DMS114 treated with DMSO at 0.1 percent for 48 hours (cell line): ENCODE measurements at regions not wholly inside any gene's neighbourhood (a gene's known extent, or its start where the extent isn't known, plus 50 kb on each side); places are given as distances from the start of the nearest gene placed in this dataset.

ENCODE experiments used
- DNase-seq: peaks from one replicate; lab custom pipeline; 2025; ENCODE audit not compliant: unreplicated experiment; lab: John Stamatoyannopoulos, UW

DNA sequence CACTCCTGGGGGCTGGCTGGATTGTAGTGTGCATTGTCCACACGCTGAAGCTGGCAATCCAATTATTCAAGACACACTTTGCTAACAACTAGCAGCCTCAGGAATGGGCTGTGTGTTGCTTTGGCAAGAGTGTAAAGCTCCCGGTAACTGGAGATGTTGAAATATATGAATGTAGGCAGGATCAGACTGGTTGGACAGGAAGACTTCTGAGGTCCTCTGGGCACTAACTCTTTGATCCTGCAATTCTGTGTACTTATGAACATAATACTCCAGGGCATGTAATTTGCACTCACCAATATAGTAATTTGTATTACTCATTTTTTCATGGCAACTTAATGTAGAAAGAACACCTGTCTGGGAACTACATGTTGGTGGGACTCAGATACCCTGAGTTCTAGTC lies 106.7 kb upstream of the SLC28A3 start:
- DNase-seq: no peak

DNA sequence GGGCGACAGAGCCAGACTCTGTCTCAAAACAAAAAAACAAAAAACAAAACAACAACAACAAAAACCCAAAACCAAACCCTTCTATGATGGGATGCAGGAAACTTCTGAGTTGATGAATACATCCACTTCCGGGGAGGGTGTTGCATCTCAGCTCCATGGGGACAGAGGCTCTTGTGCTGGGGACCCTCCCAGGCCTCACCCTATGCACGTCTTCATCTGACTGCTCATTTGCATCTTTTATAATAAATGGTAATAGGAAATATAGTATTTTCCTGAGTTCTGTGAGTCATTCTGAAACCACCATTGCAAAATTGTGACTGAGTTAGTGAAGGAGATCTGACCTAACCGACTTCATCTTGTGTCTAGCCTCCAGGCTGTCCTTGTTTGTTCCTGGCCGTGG lies 109.5 kb upstream of the SLC28A3 start:
- no peak for DNase-seq

DNA sequence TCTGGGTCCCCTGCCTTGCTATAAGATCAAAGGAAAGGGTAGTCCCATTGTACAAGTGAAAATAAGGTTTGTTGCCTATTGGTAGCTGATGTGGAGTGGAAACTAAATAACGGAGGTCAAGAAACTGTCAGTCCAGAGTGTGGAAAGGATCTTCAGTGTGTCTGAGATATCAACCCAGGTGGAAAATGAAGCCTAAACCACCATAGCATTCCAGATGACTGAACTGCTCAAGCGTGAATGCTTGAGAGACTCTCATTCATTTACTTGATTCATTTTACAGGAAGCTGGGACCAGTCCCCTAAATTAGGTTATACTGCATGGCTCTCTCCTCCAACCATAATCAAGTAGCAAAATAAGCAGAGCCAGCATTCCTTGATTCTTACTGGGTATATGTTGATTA lies 116.0 kb upstream of the SLC28A3 start:
- no peak for DNase-seq

DNA sequence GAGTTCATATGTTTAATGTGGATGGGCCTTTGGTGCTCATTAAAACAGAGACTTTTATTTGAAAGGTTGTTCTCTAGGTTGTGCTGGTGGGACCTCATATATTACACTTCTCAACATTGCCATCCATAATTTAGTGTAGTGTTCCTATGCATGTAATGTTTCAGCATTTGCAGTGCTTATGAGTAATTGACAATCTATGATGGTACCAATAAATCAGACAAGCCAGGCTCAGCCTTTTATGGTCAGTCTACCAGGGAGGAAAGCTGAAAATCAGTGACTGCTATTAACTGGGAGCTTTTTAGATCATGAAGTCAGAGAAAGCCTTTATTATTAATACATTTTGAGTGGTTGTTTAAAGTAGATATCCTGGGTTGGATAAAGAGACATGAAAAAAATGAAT lies 120.1 kb upstream of the SLC28A3 start:
- DNase-seq: no peak

DNA sequence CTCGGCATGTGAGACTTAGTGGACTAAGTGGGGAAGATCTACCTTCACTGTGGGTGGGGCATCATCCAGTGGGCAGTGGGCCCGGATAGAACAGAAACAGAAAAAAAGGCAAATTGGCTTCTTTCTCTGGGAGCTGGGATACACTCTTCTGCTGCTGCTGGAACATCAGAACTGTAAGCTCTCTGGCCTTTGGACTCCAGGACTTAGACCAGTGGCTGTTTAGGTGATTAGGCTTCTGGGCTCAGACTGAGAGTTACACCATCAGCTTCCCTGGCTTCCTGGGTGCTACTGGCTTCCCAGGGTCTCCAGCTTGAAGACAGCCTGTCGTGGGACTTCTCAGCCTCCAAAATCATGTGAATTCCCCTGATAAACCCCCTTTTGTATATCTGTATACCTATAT lies 122.7 kb upstream of the SLC28A3 start:
- no peak for DNase-seq

DNA sequence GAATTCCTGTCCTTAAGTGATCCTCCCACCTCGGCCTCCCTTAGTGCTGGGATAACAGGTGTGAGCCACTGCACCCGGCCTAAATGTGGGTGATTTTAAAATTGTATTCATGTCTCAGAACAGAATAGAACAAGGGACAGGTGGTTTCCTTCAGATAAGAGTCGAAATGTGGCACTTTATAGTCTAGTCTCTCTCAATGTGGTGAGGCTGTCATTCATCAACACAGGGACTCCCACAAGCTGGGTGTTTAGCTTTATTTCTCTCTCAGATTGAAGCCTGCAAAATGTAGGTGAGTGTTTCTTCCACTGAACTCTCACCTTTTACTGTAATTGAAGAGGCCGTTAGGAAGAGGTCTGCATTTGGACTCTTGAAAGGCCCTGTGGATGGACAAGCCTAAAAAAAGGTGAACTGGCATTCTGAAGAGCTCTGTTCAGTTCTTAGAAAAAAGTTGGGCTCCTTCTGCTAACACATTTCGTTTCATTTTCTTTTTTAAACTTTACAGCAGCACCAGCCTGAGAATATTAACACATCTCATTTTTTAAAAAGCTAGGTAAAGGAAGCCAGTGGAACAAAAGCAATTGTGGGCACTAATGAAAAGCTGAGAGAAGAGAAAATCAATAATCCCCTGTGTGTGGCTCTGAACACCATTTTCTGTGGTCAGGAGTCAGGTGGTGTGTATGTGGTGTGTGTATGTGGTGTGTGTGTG lies 126.2 kb upstream of the SLC28A3 start:
- DNase-seq: no peak

DNA sequence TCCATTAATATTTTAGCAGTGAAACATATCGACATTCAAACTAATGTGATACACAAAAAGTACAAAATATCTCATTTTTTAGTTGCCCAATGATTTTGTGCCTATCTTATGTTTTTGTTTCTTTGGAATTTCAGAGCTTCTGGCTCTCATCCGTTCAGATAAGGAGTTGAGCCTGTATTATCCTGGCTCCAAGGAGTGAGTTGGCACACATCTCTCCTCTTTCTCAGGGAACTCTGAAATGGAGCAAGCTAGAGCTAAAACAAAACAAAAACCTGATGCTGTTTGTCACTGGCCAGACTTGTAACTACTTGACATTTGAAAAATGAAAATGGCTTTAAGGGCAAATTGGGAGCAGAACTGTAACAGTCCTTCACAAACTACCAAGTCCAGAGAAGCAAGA lies 131.3 kb upstream of the SLC28A3 start:
- DNase-seq: no peak

DNA sequence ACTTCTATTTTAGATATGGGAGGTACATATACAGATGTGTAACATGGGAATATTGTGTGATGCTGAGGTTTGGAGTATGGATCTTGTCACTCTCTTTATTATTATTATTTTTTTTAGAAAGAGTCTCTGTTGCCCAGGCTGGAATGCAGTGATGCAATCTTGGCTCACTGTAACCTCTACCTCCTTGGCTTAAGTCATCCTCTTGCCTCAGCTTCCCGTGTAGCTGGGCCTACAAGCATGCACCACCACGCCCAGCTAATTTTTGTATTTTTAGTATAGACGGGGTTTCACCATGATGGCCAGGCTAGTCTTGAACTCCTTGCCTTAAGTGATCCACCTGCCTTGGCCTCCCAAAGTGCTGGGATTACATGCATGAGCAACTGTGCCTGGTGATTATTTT lies 138.4 kb upstream of the SLC28A3 start:
- DNase-seq: no peak

DNA sequence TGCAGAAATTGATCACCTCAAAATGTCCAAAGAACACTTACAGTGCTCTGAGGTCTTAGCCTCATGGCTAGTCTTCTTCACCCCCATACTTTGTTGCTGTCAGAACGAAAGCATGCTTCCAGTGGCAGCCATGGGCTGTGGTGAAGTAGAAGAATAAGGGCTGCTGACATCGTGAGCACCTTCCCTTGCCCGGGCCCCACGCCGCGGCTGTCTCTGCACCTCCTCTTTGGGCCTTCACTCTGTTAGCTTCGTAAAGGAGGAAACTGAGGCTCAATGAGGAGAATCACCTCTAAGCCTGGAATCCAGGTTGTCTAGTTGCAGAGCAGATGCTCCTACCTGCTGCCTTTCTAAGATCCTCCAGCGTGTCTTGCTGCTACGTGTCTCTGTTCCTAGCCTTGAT lies 139.5 kb upstream of the SLC28A3 start:
- no peak for DNase-seq

DNA sequence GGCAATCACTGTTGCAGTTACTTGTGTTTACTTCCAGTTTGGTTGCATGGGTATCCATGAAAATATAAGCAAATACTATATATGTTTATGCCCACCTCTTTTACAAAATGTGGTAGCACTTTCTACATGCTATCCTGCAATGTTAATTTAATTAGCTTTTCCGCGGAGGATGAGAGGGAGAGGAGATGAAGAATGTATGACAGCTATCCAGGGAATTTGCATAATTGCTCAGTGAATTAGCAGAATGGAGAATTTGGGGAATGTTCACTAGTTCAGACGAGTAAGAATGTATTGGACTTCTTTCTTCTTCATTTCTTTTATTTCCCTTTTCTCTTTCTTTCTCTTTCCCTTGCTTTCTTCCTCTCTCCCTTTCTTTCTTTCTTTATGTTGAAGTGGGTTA lies 140.7 kb upstream of the SLC28A3 start:
- DNase-seq: no peak

DNA sequence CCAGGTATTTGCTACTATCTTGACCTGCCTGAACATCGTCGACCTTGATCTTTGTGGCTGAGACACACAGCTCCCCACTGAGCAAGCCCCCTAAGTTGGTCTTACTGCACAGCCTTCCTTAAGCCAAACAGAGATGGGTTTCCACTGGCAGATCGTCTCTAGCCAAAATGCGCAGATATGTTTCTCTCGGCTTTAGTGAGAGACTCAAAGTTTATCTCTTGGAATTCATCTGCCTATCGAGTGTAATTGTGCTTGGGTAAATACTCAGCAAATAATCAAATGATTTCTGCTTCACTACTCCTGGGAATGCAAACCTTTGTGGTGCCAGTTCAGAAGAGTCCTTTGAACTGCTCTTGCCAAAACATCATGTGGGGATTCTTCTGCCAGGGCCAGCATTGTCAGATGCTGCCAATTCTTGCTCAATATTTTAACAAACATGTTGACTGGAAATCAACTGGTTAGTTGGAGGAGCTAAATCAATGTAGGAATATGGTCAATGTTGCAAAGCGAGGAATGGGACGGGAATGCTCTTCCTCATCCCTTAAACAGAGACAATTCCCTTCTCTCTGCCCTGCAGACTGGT lies 141.2 kb upstream of the SLC28A3 start:
- no peak for DNase-seq

DNA sequence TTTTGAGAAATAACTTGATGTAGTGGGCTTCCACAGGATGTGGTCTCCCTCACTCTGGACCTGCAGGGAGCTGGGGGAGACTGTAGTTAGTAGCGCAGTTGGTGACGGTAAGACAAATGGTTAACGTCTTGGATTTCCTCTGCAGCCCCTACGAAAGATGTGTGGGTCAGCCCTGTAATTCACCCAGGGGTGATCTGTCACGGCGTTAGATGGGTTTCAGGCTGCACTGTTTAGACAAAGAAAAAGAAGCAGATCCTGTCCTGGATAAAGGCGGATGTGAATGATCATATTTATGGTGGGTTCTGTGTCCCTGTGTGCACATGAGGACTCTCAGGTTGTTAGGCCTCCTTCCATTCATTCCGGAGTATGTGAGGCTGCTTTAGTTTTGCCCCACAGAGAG lies 142.0 kb upstream of the SLC28A3 start:
- no peak for DNase-seq

DNA sequence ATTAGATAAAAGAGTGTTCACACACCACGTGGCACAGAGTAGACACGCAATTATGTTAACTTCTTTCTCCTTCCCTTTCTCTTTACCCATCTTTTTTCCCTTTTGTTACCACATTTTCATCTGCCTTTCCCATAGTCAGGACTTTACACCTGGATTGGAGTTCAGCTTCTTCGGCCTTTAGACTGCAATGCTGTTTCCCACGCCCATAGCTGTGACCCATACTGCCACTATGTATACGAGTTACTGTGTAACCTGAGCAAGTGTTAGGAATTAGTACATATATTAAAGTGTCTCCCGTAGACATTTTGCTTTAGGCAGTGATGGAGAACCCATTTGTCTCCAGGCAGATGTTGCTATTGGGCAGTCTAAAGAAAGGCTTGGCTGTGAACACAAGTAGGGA lies 143.6 kb upstream of the SLC28A3 start:
- no peak for DNase-seq

DNA sequence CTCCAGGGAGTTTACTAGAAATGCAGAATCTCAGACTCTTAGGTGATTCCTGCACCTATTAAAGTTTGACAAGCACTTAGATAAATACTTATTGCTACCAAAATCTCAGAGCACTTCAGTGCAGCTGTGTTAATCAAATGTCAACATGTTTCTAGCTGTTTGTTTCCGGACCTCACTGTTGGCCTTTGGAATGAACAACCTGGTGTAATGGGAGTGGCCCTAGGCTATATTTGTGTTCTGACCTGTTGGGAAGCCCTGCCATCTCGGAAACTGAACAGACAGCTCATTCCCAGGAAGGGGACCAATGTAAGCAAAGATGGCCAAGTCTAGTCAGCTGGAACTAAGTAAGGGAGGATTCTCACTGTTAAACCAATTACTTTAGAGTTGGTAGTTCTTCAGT lies 145.0 kb upstream of the SLC28A3 start:
- no peak for DNase-seq

DNA sequence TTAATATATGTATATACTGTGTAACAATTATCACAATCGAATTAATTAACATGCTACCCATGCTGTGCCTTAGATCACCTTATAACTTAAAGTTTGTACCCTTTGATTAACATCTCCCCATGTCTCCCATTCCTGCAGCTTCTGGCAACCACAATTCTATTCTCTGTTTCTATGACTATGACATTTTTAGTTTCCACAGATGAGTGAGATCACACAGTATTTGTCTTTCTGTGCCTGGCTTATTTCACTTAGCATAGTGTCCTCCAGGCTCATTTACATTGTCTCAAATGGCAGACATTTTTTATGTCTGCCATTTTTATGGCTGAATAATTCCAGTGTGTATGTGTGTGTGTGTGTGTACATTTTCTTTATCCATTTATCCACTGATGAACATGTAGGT lies 146.1 kb upstream of the SLC28A3 start:
- no peak for DNase-seq

DNA sequence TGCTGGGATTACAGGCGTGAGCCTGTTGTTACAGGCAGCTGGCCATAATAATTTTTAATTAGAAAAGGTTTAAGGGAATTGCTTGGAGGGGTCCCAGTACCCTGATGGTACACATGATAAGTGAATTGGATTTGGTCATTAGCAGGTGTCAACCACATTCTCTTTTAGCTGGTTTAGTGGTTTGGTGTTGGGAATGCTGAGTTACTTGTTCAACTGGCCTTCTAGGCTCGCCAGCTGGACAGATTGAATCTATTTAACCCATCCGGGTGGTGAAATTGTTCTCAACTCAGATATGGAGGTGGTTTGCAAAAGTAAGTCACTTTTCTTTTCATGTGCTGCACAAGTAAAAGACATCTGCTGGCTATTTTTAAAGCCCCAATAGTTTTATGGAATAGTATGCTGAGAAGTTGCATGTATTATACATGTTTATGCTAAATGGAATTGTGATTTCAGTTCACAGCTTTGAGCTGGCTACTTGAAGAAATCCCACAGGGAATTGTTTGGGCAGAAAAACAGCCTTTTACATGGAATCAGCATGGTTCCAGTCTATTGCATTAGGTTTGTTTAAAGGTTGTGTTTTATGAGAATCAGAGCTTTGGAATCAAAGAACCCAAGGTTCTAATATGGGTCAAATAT lies 149.8 kb upstream of the SLC28A3 start:
- DNase-seq: no peak

DNA sequence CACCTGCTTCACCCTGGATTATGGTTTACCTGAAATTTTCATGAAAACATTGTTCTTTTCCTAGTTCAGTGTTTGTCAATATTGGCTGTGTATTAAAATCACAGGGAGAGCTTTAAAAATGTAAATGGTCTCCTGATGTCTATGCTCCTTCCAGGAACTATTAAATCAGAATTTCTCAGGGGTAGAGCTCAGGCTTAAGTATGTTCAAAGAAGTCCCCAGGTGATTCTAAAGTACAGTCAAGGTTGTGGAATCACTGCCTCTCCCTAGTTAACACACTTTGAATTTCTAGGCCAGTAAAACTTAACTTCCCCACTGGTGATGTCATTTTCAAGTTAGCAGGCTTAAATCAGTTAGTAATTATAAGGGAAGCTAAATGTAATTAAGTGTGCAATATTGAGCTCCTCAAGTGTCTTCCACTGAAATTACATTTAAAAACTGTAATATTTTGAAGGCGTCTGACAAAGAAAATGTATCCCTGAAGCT lies 150.3 kb upstream of the SLC28A3 start:
- no peak for DNase-seq

DNA sequence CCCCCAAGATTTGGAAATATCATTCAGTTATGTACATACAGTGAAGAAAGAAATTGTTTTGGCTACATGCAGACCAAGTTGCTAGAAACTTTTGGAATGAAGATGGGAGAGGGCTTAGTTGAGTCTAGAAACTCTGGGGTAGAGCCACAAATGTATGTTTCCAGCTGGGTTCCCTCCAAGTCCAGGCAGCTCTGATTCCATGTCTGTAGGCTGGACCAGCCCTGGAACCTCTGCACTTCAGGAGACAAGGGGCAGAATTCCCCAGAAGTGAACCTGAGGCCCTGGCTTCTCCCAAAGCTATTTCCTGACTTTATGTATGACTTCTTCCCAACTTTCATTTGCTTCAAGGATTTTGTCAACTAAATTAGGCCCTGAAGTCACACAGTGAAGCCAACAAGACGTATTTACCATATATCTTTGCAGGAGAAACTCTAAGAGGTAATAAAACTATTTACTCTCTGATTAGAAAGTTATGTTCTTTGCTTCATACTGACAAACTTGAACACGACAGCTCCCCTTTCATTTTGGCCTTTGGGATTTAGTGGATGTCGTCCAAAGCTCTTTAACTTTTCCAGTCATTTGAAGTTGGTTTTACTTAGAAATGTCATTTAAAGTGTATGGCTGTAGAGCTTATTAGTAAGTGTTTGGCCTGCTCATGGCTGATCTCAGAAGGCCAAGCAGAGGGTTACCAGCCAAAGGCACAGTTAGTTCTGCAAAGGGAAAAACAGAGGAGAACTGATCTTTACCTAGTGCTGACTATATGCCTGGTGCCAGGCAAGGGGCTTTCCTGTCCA lies 152.0 kb upstream of the SLC28A3 start:
- DNase-seq: no peak

DNA sequence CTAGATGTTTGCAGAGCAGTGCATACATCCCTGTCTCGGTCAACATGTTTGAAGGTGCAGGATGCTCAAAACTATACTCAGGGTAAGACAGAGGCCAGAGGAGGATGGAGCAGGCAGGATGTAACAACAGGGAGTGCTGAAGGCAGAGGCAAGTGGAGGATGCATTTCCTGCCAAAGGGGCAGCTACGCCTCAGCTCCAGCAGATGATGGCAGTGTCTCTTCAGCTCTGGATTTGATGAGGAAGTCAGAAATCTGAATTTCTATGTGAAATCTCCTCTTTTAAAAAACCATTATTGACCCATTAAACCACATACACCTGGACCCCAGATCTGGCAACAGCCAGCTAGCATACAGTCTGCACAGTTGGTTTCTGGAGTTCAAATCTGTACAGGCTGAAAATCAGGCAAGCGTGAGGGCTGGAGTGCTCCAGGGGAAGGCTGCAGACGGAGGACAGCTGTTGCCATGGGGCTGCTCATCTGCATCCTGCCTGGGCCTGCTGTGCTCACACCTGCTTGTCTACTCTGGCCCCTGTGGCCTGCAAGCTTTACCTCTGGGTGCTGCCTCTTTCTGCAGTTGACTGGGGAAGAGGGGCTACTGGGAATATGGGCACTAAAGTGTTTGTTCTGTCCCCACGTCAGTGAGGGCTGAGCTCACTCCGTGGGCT lies 152.9 kb upstream of the SLC28A3 start:
- no peak for DNase-seq

DNA sequence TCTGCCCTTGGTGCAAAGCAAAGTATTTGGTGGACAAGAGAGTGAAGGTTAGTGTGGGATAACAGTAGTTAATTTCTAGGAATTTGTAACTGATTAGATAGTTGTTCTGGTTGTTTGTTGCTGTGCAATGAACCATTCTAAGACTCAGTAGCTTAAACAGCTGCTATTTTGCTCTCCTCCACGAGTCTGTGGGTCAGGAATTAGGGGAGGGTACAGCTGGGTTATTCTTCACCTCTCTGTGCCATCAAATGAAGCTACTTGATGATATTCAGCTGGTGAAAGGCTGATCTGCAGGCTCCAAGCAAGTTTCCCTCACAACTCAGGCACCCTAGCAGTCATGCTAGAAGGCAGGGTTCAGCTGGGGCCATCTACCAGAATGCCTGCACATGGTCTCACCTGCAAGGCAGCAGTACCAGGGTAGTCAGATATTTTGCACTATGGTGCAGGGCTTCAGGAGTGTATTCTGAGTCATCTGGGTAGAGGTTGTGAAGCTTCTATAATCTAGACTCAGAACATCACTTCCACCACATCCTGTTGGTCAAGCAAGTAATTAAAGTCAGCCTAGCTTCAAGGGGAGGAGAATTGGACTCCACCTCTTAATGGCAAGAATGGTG lies 159.5 kb upstream of the SLC28A3 start:
- no peak for DNase-seq

DNA sequence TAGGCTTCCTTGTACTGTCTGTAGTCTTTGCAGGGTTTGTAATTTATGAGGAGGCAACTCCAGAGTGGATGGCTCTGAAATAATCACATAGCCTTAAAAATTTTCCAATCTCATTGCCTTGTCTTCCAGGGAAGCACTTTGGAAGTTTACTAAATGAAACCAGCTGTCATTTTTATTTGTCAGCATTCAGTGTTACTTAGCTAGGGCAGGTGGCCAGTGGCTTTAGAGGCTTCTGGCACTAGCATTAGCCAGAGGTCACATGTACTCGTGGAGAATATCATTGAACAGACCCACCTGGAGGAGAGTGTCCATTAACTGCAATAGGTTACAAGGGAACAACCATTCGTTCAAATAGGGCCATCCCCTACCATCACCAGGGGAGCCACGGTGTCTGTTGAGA lies 160.3 kb upstream of the SLC28A3 start:
- DNase-seq: no peak
